HEK293 (cell line): ENCODE measurements at regions not wholly inside any gene's neighbourhood (a gene's known extent, or its start where the extent isn't known, plus 50 kb on each side); places are given as distances from the start of the nearest gene placed in this dataset.

Experiments used
- CTCF ChIP-seq: fragments of 450-650 bp; formaldehyde crosslinking; IDR thresholded peaks from 2 replicates; pipeline ENCODE4 v1.5.1; 2016; ENCODE audit warnings: missing biosample characterization, missing genetic modification characterization
- GLI4 ChIP-seq: fragments of 450-650 bp; formaldehyde crosslinking; IDR thresholded peaks from 2 replicates; pipeline ENCODE4 v1.5.1; 2016; ENCODE audit warnings: missing biosample characterization, missing genetic modification characterization
- HOXA7 ChIP-seq: sonication (generic); formaldehyde crosslinking; IDR thresholded peaks from 2 replicates; pipeline ENCODE4 v1.8.1; 2022; ENCODE audit warnings: missing genetic modification reagents, borderline replicate concordance

DNA sequence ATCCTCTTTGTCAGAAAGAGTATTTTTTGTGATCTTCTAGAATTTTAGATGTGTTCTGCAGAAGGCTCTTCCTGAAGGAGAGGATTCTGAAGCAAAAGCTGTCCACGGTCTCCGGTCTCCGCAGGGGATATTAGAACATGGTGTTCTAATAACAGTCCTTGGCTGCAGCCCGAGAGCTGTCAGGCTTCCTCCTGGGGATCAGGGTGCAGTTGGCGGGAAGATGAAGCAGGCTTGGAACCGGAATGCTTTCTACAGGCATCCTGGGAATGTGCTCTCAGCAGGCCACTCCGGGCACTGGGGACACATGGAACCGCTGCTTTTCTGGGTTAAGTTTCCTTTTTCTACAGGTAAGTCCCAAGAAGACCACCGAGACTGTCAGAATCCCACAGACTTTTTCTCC is 118.6 kb upstream of the PARD3 start:
- TF ChIP-seq GLI4 (tag by site-specific recombination) (no peak), CTCF (tag by site-specific recombination) (no peak), HOXA7 (no peak)
